ENCODE measurements at regions not wholly inside any gene's neighbourhood (a gene's known extent, or its start where the extent isn't known, plus 50 kb on each side); places are given as distances from the start of the nearest gene placed in this dataset.

GRCh38 chr15:31437686-31438085, 111.1 kb downstream of the KLF13 start:
- TF ChIP-seq CTCF (IDR thresholded peaks at IDR 0.05; ENCODE audit: low read depth, low read length) (no peak), EZH2phosphoT487 (IDR thresholded peaks at IDR 0.05; ENCODE audit: low read depth) (no peak)
